Gastrocnemius medialis (tissue), 4 donors: ENCODE measurements at regions not wholly inside any gene's neighbourhood (a gene's known extent, or its start where the extent isn't known, plus 50 kb on each side); places are given as distances from the start of the nearest gene placed in this dataset.
"Not testable (repeated sequence)": the region's sequence is repeated elsewhere in the genome, so short reads cannot be mapped to it uniquely, and the experiment has no call there.

Experiments
- ATAC-seq, 2 donors: fragments of 150-250 bp; one replicate each; pipeline ENCODE4 v1.9.1; 2016
- DNase-seq, 2 donors: peaks; one replicate each; pipeline ENCODE4 v3.0.0-alpha.2; 2019
- H3K27ac ChIP-seq, 4 donors: fragments of 200-600 bp; sonication (generic); 1 replicate in 1 of 4; 2 replicates in 3 of 4; pipeline ENCODE4 v1.5.1; 2016 to 2018; ENCODE audit warnings: mild to moderate bottlenecking in 2 of 4, moderate library complexity in 1 of 4
- H3K27me3 ChIP-seq, 3 donors: fragments of 200-600 bp; sonication (generic) in 2 of 3; 1 replicate in 1 of 3; 2 replicates in 2 of 3; pipeline versions ENCODE4 v1.5.1 to v1.6.0; 2016 to 2019; ENCODE audit warnings: mild to moderate bottlenecking in 1 of 3, moderate library complexity in 1 of 3
- H3K36me3 ChIP-seq, 2 donors: fragments of 200-600 bp; sonication (generic) in 1 of 2; one replicate each; pipeline ENCODE4 v1.5.1; 2017 to 2018
- H3K4me1 ChIP-seq, 2 donors: fragments of 200-600 bp; sonication (generic) in 1 of 2; one replicate each; pipeline ENCODE4 v1.5.1; 2016 to 2017; ENCODE audit warnings: mild to moderate bottlenecking in 2 of 2
- H3K4me3 ChIP-seq, 4 donors: fragments of 200-600 bp; sonication (generic) in 3 of 4; 1 replicate in 1 of 4; 2 replicates in 3 of 4; pipeline ENCODE4 v1.5.1; 2016 to 2019; ENCODE audit warnings: mild to moderate bottlenecking in 2 of 4
- H3K9me3 ChIP-seq, 3 donors: fragments of 200-600 bp; sonication (generic) in 2 of 3; 1 replicate in 1 of 3; 2 replicates in 2 of 3; pipeline ENCODE4 v1.5.1; 2016 to 2019
- in situ Hi-C, 4 donors: fragments of 200-750 bp; cut with MboI; loops; one replicate each; pipeline versions ENCODE4 v1.15.0 to v1.8.0; 2017; ENCODE audit warnings: low sequenced_read_pairs in 4 of 4
- intact Hi-C: fragments of 100-400 bp; cut with DNase I; formaldehyde crosslinking; loops from one replicate; pipeline ENCODE4 v1.15.1; 2023; ENCODE audit warnings: low total_unique reads

GRCh38 chr1:206287759-206288158 lies 84.4 kb downstream of the SRGAP2 start:
- H3K9me3 ChIP-seq, DNase-seq, H3K27ac ChIP-seq, ATAC-seq, intact Hi-C loops, H3K36me3 ChIP-seq, H3K27me3 ChIP-seq, in situ Hi-C loops, H3K4me1 ChIP-seq, H3K4me3 ChIP-seq: not testable (repeated sequence)

- H3K36me3 ChIP-seq, H3K27ac ChIP-seq, H3K9me3 ChIP-seq, intact Hi-C loops, in situ Hi-C loops, DNase-seq, H3K27me3 ChIP-seq, H3K4me3 ChIP-seq, ATAC-seq, H3K4me1 ChIP-seq: not testable (repeated sequence)
Observed at GRCh38 chr1:206288453-206288852, 85.1 kb downstream of the SRGAP2 start.

GRCh38 chr1:206297145-206298031 lies 94.0 kb downstream of the SRGAP2 start:
- H3K9me3 ChIP-seq, in situ Hi-C loops, DNase-seq, H3K4me3 ChIP-seq, H3K36me3 ChIP-seq, H3K27ac ChIP-seq, intact Hi-C loops, ATAC-seq, H3K27me3 ChIP-seq, H3K4me1 ChIP-seq: not testable (repeated sequence)

- intact Hi-C loops, DNase-seq, H3K4me1 ChIP-seq, ATAC-seq, H3K36me3 ChIP-seq, H3K9me3 ChIP-seq, H3K27me3 ChIP-seq, in situ Hi-C loops, H3K4me3 ChIP-seq, H3K27ac ChIP-seq: not testable (repeated sequence)
Observed at GRCh38 chr1:206298032-206298392, 94.7 kb downstream of the SRGAP2 start.

- H3K9me3 ChIP-seq, H3K4me1 ChIP-seq, H3K4me3 ChIP-seq, H3K27me3 ChIP-seq, intact Hi-C loops, in situ Hi-C loops, H3K27ac ChIP-seq, DNase-seq, ATAC-seq, H3K36me3 ChIP-seq: not testable (repeated sequence)
Observed at GRCh38 chr1:206299181-206299791, 95.9 kb downstream of the SRGAP2 start.

- ATAC-seq = peak in 1 of 2 donors; percentile 54
- H3K27me3 ChIP-seq, intact Hi-C loops, H3K27ac ChIP-seq, H3K36me3 ChIP-seq, in situ Hi-C loops, DNase-seq, H3K4me3 ChIP-seq, H3K4me1 ChIP-seq, H3K9me3 ChIP-seq: not testable (repeated sequence)
Observed at GRCh38 chr1:206299942-206300341, 96.6 kb downstream of the SRGAP2 start.

- DNase-seq, H3K4me3 ChIP-seq, intact Hi-C loops, H3K36me3 ChIP-seq, H3K27me3 ChIP-seq, H3K4me1 ChIP-seq, H3K9me3 ChIP-seq, in situ Hi-C loops, H3K27ac ChIP-seq: not testable (repeated sequence)
- peak in 1 of 2 donors; percentile 65 for ATAC-seq
Observed at GRCh38 chr1:206302056-206302455, 98.7 kb downstream of the SRGAP2 start.

- intact Hi-C loops, H3K4me3 ChIP-seq, H3K27ac ChIP-seq, H3K36me3 ChIP-seq, H3K4me1 ChIP-seq, in situ Hi-C loops, H3K27me3 ChIP-seq, ATAC-seq, H3K9me3 ChIP-seq, DNase-seq: not testable (repeated sequence)
Observed at GRCh38 chr1:206307442-206307841, 104.1 kb downstream of the SRGAP2 start.

- H3K27ac ChIP-seq, in situ Hi-C loops, H3K4me3 ChIP-seq, ATAC-seq, H3K9me3 ChIP-seq, H3K4me1 ChIP-seq, H3K36me3 ChIP-seq, intact Hi-C loops, H3K27me3 ChIP-seq, DNase-seq: not testable (repeated sequence)
Observed at GRCh38 chr1:206310948-206311347, 107.6 kb downstream of the SRGAP2 start.

GRCh38 chr1:206311611-206312273 lies 108.4 kb downstream of the SRGAP2 start:
- in situ Hi-C loops = not testable (repeated sequence)

GRCh38 chr1:206312274-206312665 lies 108.9 kb downstream of the SRGAP2 start:
- H3K36me3 ChIP-seq, H3K27ac ChIP-seq, DNase-seq, ATAC-seq, H3K9me3 ChIP-seq, in situ Hi-C loops, intact Hi-C loops, H3K4me3 ChIP-seq, H3K27me3 ChIP-seq, H3K4me1 ChIP-seq: not testable (repeated sequence)

More at GRCh38 chr1:206311611-206312273, 108.4 kb downstream of the SRGAP2 start:
- DNase-seq (peak in 1 of 2 donors; percentile 21), ATAC-seq (peak; percentile 41 to 76)
- intact Hi-C loops, H3K27me3 ChIP-seq, H3K4me1 ChIP-seq, H3K36me3 ChIP-seq, H3K27ac ChIP-seq, H3K4me3 ChIP-seq, H3K9me3 ChIP-seq: not testable (repeated sequence)
